ENCODE measurements at regions not wholly inside any gene's neighbourhood (a gene's known extent, or its start where the extent isn't known, plus 50 kb on each side); places are given as distances from the start of the nearest gene placed in this dataset.

- no peak overlapping the region for H3K27ac Mint-ChIP-seq
- H3K4me3 Mint-ChIP-seq, result no peak overlapping the region
- H3K36me3 Mint-ChIP-seq (ENCODE audit: low read depth), result no peaks in the 10 kb centered on the region
- DNase-seq (ENCODE audit: low spot score), result no peak
- H3K9me3 Mint-ChIP-seq, result no peaks in the 10 kb centered on the region
- intact Hi-C loops (cut with micrococcal nuclease), result no loop called here
- H3K4me1 Mint-ChIP-seq (ENCODE audit: low read depth), result no peaks in the 10 kb centered on the region
- H3K27me3 Mint-ChIP-seq (ENCODE audit: insufficient read depth), result no peaks in the 10 kb centered on the region
Observed at GRCh38 chr5:21694567-21694966, 1158.6 kb downstream of the CDH12 start.

GRCh38 chr5:21693591-21693990, 1159.6 kb downstream of the CDH12 start:
- Mint-ChIP-seq H3K9me3 (no peaks in the 10 kb centered on the region), H3K4me1 (ENCODE audit: low read depth) (no peaks in the 10 kb centered on the region)
- intact Hi-C loops (cut with micrococcal nuclease), result no loop called here

DNA sequence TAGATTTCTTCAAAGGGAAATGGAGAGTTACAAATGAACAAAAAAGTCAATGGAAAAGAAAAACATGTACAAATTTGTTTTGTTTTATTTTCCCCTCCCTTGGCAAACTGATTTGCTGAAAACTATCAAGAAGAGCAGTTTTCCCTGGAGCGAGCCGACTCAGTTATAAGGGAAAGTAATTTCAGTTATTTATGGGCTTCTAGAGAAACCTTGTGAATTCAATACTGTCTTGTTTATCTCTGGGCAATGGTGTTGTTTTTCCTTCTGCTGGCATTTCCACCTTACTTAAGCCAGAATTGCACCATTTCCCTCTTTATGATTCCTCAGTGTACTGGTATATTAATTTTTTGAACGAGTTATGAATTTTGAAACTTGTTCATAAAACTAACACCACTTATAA, 1163.6 kb downstream of the CDH12 start:
- Mint-ChIP-seq H3K4me3 (no peak overlapping the region), H3K36me3 (ENCODE audit: low read depth) (no peaks in the 10 kb centered on the region), H3K27me3 (ENCODE audit: insufficient read depth) (no peaks in the 10 kb centered on the region), H3K27ac (no peak overlapping the region), H3K9me3 (no peaks in the 10 kb centered on the region), H3K4me1 (ENCODE audit: low read depth) (no peaks in the 10 kb centered on the region)
- intact Hi-C loops (cut with micrococcal nuclease), result no loop called here
- no peak for DNase-seq (ENCODE audit: low spot score)

More at GRCh38 chr5:21693591-21693990, 1159.6 kb downstream of the CDH12 start:
- no peak overlapping the region for H3K4me3 Mint-ChIP-seq
- no peaks in the 10 kb centered on the region for H3K36me3 Mint-ChIP-seq (ENCODE audit: low read depth)
- no peak for DNase-seq (ENCODE audit: low spot score)
- H3K27me3 Mint-ChIP-seq (ENCODE audit: insufficient read depth), result no peaks in the 10 kb centered on the region
- H3K27ac Mint-ChIP-seq, result no peak overlapping the region

GRCh38 chr5:21688655-21689054, 1164.5 kb downstream of the CDH12 start:
- Mint-ChIP-seq H3K36me3 (ENCODE audit: low read depth) (no peaks in the 10 kb centered on the region), H3K4me1 (ENCODE audit: low read depth) (no peaks in the 10 kb centered on the region), H3K4me3 (no peak overlapping the region), H3K9me3 (no peaks in the 10 kb centered on the region), H3K27me3 (ENCODE audit: insufficient read depth) (no peaks in the 10 kb centered on the region), H3K27ac (no peak overlapping the region)
- no peak for DNase-seq (ENCODE audit: low spot score)
- intact Hi-C loops (cut with micrococcal nuclease), result no loop called here

DNA sequence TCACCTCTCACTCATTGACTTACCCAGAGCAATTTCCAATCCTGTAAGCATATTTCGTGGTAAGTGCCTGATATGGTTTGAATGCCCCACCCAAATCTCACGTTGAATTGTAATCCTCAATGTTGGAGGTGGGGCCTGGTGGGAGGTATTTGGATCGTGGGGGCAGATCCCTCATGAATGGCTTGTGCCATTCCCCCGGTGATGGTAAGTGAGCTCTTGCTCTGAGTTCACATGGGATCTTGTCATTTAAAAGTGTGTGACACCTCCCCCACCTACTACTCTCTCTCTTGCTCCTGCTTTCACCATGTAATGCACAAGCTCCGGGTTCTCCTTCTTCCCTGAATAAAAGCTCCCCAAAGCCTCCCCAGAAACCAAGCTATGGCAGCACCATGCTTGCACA, 1165.5 kb downstream of the CDH12 start:
- H3K36me3 Mint-ChIP-seq (ENCODE audit: low read depth), result no peaks in the 10 kb centered on the region
- no peaks in the 10 kb centered on the region for H3K27me3 Mint-ChIP-seq (ENCODE audit: insufficient read depth)
- no peaks in the 10 kb centered on the region for H3K9me3 Mint-ChIP-seq
- no peaks in the 10 kb centered on the region for H3K4me1 Mint-ChIP-seq (ENCODE audit: low read depth)
- intact Hi-C loops (cut with micrococcal nuclease), result no loop called here
- H3K27ac Mint-ChIP-seq, result no peak overlapping the region
- H3K4me3 Mint-ChIP-seq, result no peak overlapping the region
- no peak for DNase-seq (ENCODE audit: low spot score)

DNA sequence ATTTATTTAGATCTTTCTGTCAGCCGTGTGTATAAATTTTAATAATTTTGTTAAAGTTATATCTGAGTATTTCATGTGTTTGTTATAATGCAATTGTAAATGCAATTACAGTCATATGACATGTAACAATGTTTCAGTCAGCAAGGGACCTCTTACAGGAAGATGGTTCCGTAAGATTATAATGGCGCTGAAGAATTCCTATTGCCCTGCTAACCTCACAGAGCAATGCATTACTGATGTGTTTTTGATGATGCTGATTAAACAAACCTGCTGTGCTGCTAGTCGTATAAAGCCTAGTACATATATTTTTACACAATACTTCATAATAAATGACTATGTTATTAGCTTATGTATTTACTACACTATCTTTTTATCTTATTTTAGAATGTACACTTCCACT, 1166.4 kb downstream of the CDH12 start:
- H3K9me3 Mint-ChIP-seq, result no peaks in the 10 kb centered on the region
- intact Hi-C loops (cut with micrococcal nuclease), result no loop called here
- H3K4me3 Mint-ChIP-seq, result no peak overlapping the region
- H3K27ac Mint-ChIP-seq, result no peak overlapping the region
- no peaks in the 10 kb centered on the region for H3K36me3 Mint-ChIP-seq (ENCODE audit: low read depth)
- H3K4me1 Mint-ChIP-seq (ENCODE audit: low read depth), result no peaks in the 10 kb centered on the region
- no peaks in the 10 kb centered on the region for H3K27me3 Mint-ChIP-seq (ENCODE audit: insufficient read depth)
- DNase-seq (ENCODE audit: low spot score), result no peak

DNA sequence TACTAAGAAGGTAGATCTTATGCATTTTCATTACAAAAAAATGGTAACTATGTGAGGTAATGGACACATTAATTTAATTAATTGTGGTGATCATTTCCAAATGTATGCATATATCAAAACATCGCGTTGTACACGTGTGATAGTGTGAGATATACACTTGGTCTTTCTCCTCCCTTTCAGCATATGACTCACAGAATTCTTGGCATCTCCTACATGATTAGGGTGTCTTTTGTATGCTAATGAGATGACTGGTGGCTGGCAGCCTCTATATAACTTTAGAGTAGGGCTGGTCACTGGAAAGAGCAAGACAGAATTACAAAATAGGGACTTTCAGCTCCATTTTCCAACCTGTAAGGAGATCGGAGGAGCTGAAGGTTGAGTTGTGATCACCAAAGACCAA, 1167.6 kb downstream of the CDH12 start:
- Mint-ChIP-seq H3K9me3 (no peaks in the 10 kb centered on the region), H3K4me1 (ENCODE audit: low read depth) (no peaks in the 10 kb centered on the region), H3K27me3 (ENCODE audit: insufficient read depth) (no peaks in the 10 kb centered on the region), H3K36me3 (ENCODE audit: low read depth) (no peaks in the 10 kb centered on the region), H3K27ac (no peak overlapping the region), H3K4me3 (no peak overlapping the region)
- no peak for DNase-seq (ENCODE audit: low spot score)
- intact Hi-C loops (cut with micrococcal nuclease), result no loop called here

DNA sequence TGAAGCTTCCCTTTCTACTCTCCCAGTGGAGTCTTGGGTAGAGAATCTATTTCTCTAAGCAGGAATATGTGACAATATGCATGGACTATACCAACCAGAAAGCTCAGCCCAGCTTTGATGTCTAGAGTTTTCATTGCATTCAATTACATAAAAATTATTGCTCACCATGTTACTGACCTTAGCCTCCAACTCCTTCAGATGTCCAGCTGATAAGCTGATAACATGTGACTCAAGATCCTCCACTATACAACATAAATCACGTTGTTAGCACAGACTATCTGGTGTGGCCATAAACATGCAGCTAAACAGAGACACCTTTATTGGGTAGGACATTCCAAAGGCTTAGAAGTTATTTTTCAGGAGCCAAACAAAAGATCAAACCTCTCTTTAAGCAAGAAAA, 1168.2 kb downstream of the CDH12 start:
- Mint-ChIP-seq H3K9me3 (no peaks in the 10 kb centered on the region), H3K4me3 (no peak overlapping the region), H3K27ac (no peak overlapping the region), H3K36me3 (ENCODE audit: low read depth) (no peaks in the 10 kb centered on the region), H3K27me3 (ENCODE audit: insufficient read depth) (no peaks in the 10 kb centered on the region), H3K4me1 (ENCODE audit: low read depth) (no peaks in the 10 kb centered on the region)
- intact Hi-C loops (cut with micrococcal nuclease), result no loop called here
- DNase-seq (ENCODE audit: low spot score), result no peak

DNA sequence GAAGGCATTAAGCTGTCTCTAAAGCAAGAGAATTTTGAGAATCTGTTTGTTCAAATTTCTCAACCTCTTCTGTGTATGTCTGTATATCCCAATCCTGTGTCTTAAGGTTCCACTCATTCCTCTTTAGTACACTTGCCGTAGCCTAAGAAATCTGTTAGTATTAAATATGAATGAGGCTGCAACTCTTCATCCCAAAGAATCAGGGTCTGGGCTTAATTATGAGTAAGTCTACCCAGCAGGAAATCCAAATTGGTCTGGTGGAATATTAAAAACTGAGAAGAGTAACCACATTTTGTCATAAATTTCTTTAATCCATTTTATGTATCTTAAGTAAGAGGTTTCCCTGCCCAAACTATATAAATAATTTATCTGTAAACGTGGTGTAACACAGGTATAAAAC, 1171.2 kb downstream of the CDH12 start:
- intact Hi-C loops (cut with micrococcal nuclease), result no loop called here
- H3K36me3 Mint-ChIP-seq (ENCODE audit: low read depth), result no peaks in the 10 kb centered on the region
- no peak overlapping the region for H3K4me3 Mint-ChIP-seq
- no peak for DNase-seq (ENCODE audit: low spot score)
- no peaks in the 10 kb centered on the region for H3K9me3 Mint-ChIP-seq
- no peak overlapping the region for H3K27ac Mint-ChIP-seq
- no peaks in the 10 kb centered on the region for H3K4me1 Mint-ChIP-seq (ENCODE audit: low read depth)
- H3K27me3 Mint-ChIP-seq (ENCODE audit: insufficient read depth), result no peaks in the 10 kb centered on the region

DNA sequence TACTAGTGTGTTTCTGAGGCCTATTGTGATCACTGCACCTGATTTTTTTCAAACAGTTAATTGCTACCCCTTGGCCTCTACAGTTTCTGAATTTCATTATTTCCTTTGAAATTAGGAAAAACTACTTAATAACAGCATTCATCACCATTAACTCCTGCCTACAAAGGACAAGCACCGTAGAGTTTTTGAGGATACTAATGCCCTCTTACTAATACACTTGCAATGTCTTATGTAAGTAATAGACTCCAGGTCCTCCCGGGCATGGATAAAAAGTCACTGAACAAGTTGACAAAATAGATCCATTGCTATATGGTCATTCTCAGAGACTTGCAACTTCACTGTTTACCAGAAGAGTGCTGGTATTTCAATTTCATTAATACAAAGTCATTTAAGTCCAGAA, 1172.5 kb downstream of the CDH12 start:
- no peak overlapping the region for H3K4me3 Mint-ChIP-seq

GRCh38 chr5:21680196-21680595, 1172.9 kb downstream of the CDH12 start:
- no peak for DNase-seq (ENCODE audit: low spot score)
- H3K36me3 Mint-ChIP-seq (ENCODE audit: low read depth), result no peaks in the 10 kb centered on the region
- H3K9me3 Mint-ChIP-seq, result no peaks in the 10 kb centered on the region
- no peaks in the 10 kb centered on the region for H3K4me1 Mint-ChIP-seq (ENCODE audit: low read depth)
- H3K27ac Mint-ChIP-seq, result no peak overlapping the region
- intact Hi-C loops (cut with micrococcal nuclease), result no loop called here
- no peak overlapping the region for H3K4me3 Mint-ChIP-seq
- H3K27me3 Mint-ChIP-seq (ENCODE audit: insufficient read depth), result no peaks in the 10 kb centered on the region

More for the DNA sequence above, 1172.5 kb downstream of the CDH12 start:
- no peak for DNase-seq (ENCODE audit: low spot score)
- Mint-ChIP-seq H3K27ac (no peak overlapping the region), H3K36me3 (ENCODE audit: low read depth) (no peaks in the 10 kb centered on the region), H3K9me3 (no peaks in the 10 kb centered on the region), H3K27me3 (ENCODE audit: insufficient read depth) (no peaks in the 10 kb centered on the region), H3K4me1 (ENCODE audit: low read depth) (no peaks in the 10 kb centered on the region)
- intact Hi-C loops (cut with micrococcal nuclease), result no loop called here

GRCh38 chr5:21678526-21678925, 1174.6 kb downstream of the CDH12 start:
- no peaks in the 10 kb centered on the region for H3K36me3 Mint-ChIP-seq (ENCODE audit: low read depth)
- no peaks in the 10 kb centered on the region for H3K4me1 Mint-ChIP-seq (ENCODE audit: low read depth)
- no peak overlapping the region for H3K27ac Mint-ChIP-seq
- intact Hi-C loops (cut with micrococcal nuclease), result no loop called here
- DNase-seq (ENCODE audit: low spot score), result no peak
- H3K27me3 Mint-ChIP-seq (ENCODE audit: insufficient read depth), result no peaks in the 10 kb centered on the region
- H3K9me3 Mint-ChIP-seq, result no peaks in the 10 kb centered on the region
- H3K4me3 Mint-ChIP-seq, result no peak overlapping the region

GRCh38 chr5:21672911-21673310, 1180.2 kb downstream of the CDH12 start:
- no peaks in the 10 kb centered on the region for H3K27me3 Mint-ChIP-seq (ENCODE audit: insufficient read depth)
- no peak overlapping the region for H3K4me3 Mint-ChIP-seq
- no peaks in the 10 kb centered on the region for H3K9me3 Mint-ChIP-seq
- DNase-seq (ENCODE audit: low spot score), result no peak
- no peaks in the 10 kb centered on the region for H3K36me3 Mint-ChIP-seq (ENCODE audit: low read depth)
- no peaks in the 10 kb centered on the region for H3K4me1 Mint-ChIP-seq (ENCODE audit: low read depth)
- H3K27ac Mint-ChIP-seq, result no peak overlapping the region
- intact Hi-C loops (cut with micrococcal nuclease), result no loop called here

DNA sequence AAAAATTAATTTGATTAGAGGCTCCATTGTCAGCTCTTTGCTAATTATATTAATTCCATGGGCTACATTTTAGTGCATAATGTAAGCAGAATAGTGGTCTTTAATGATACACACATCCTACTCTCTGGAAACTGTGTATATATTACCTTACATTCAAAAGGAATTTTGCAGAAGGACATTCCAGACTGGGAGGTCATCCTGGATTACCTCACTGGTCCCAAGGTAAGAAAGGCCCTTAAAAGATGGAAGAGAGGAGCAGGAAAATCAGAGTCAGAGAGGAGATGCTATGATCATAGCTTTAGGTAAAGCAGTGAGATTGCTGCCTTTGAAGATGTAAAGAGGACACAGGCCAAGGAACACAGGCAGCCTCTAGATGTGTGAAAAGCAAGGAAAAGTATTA, 1180.8 kb downstream of the CDH12 start:
- no peak overlapping the region for H3K27ac Mint-ChIP-seq
- H3K9me3 Mint-ChIP-seq, result no peaks in the 10 kb centered on the region
- H3K4me3 Mint-ChIP-seq, result no peak overlapping the region
- no peaks in the 10 kb centered on the region for H3K36me3 Mint-ChIP-seq (ENCODE audit: low read depth)
- no peaks in the 10 kb centered on the region for H3K27me3 Mint-ChIP-seq (ENCODE audit: insufficient read depth)
- no peaks in the 10 kb centered on the region for H3K4me1 Mint-ChIP-seq (ENCODE audit: low read depth)
- intact Hi-C loops (cut with micrococcal nuclease), result no loop called here
- DNase-seq (ENCODE audit: low spot score), result no peak

Measured in activated T-helper 1 cell treated with anti-CD3 and anti-CD28 coated beads, Interleukin-12 subunit alpha, Interleukin-12 subunit beta, Interleukin-2, Interleukin-4 antibody, amounts not matched to agents 30 ng/mL and 10 ng/mL and 1 ng/mL, durations not matched to agents 14 hours and 24 hours and 36 hours (primary cell).